SU-DHL-6 (cell line): ENCODE measurements at regions not wholly inside any gene's neighbourhood (a gene's known extent, or its start where the extent isn't known, plus 50 kb on each side); places are given as distances from the start of the nearest gene placed in this dataset.

Experiments used
- H2AFZ ChIP-seq: fragments of 200-600 bp; sonication (generic); 2 replicates; pipeline ENCODE4 v1.6.1; 2014; ENCODE audit warnings: low read depth, mild to moderate bottlenecking, moderate library complexity, mixed read lengths, antibody characterized with exemption, low read length; ENCODE audit not compliant: severe bottlenecking
- H3F3A ChIP-seq: fragments of 200-600 bp; shearing (Covaris generic); 2 replicates; pipeline ENCODE4 v1.6.0; 2016; ENCODE audit warnings: antibody characterized with exemption, mild to moderate bottlenecking; ENCODE audit not compliant: insufficient read depth
- H3K27ac ChIP-seq: fragments of 200-600 bp; sonication (generic); 2 replicates; pipeline ENCODE4 v1.5.1; 2016; ENCODE audit warnings: low read depth, mild to moderate bottlenecking, low read length, moderate library complexity, mixed read lengths
- H3K27me3 ChIP-seq: fragments of 200-600 bp; sonication (generic), shearing (Covaris generic); 2 replicates; pipeline ENCODE4 v1.6.0; 2014; ENCODE audit warnings: mild to moderate bottlenecking, low read length
- H3K36me3 ChIP-seq: fragments of 200-600 bp; sonication (generic); 2 replicates; pipeline ENCODE4 v1.6.1; 2014; ENCODE audit warnings: mild to moderate bottlenecking, low read length, mixed read lengths
- H3K4me2 ChIP-seq: fragments of 300-600, 200-600 bp; shearing (Covaris generic), sonication (generic); 2 replicates; pipeline ENCODE4 v1.6.0; 2014; ENCODE audit warnings: low read length, low read depth, mild to moderate bottlenecking; ENCODE audit not compliant: poor library complexity, severe bottlenecking
- H3K4me3 ChIP-seq: fragments of 200-600 bp; sonication (generic); 2 replicates; pipeline ENCODE4 v1.5.1; 2014; ENCODE audit warnings: antibody characterized with exemption, low read length, mild to moderate bottlenecking, mixed read lengths; ENCODE audit not compliant: insufficient read depth, poor library complexity, severe bottlenecking
- H3K79me2 ChIP-seq: fragments of 200-600 bp; sonication (generic); 2 replicates; pipeline ENCODE4 v1.6.1; 2014; ENCODE audit warnings: mild to moderate bottlenecking, low read length, moderate library complexity; ENCODE audit not compliant: insufficient read depth
- H3K9ac ChIP-seq: fragments of 200-600 bp; sonication (generic); 2 replicates; pipeline ENCODE4 v1.7.0; 2014; ENCODE audit warnings: mild to moderate bottlenecking, low read length
- H3K9me2 ChIP-seq: fragments of 200-600 bp; sonication (generic); replicated peaks from 2 replicates; pipeline ENCODE4 v1.6.1; 2014; ENCODE audit warnings: low read length; ENCODE audit not compliant: insufficient read depth
- H3K9me3 ChIP-seq: fragments of 200-600 bp; sonication (generic); 2 replicates; pipeline ENCODE4 v1.6.1; 2014; ENCODE audit warnings: low read length, mixed read lengths; ENCODE audit not compliant: insufficient read depth
- H4K20me1 ChIP-seq: fragments of 200-600 bp; sonication (generic); 2 replicates; pipeline ENCODE4 v1.6.1; 2014; ENCODE audit warnings: low read depth, mild to moderate bottlenecking, antibody characterized with exemption, low read length, moderate library complexity, mixed read lengths
- CTCF ChIP-seq: fragments of 200-600 bp; sonication (generic); IDR thresholded peaks from one replicate; pipeline ENCODE4 v1.5.1; 2017; ENCODE audit warnings: antibody characterized with exemption, mild to moderate bottlenecking, low read length, moderate library complexity; ENCODE audit not compliant: insufficient read depth, poor library complexity, severe bottlenecking
- EZH2phosphoT487 ChIP-seq: fragments of 200-600 bp; sonication (generic), shearing (Covaris generic); conservative IDR thresholded peaks from 2 replicates; pipeline ENCODE4 v1.6.1; 2018; ENCODE audit warnings: mild to moderate bottlenecking, antibody characterized with exemption, low read length, moderate library complexity, mixed read lengths

GRCh38 chr20:51916244-51916643, 113.9 kb upstream of the SALL4 start:
- Histone ChIP-seq H3K9me2 (no peaks in the 10 kb centered on the region), H3K4me2 (no peak overlapping the region), H3K36me3 (no peaks in the 10 kb centered on the region), H3K27ac (no peak overlapping the region), H2AFZ (no peak overlapping the region), H3K9me3 (no peaks in the 10 kb centered on the region), H4K20me1 (no peaks in the 10 kb centered on the region), H3K4me3 (no peak overlapping the region), H3K27me3 (no peaks in the 10 kb centered on the region), H3K79me2 (no peaks in the 10 kb centered on the region), H3F3A (no peaks in the 10 kb centered on the region), H3K9ac (no peak overlapping the region)
- TF ChIP-seq CTCF: no peak
- TF ChIP-seq EZH2phosphoT487: no peak

GRCh38 chr20:51914758-51915157, 112.4 kb upstream of the SALL4 start:
- Histone ChIP-seq H3K27me3 (no peaks in the 10 kb centered on the region), H3K79me2 (no peaks in the 10 kb centered on the region), H3K9ac (no peak overlapping the region), H2AFZ (no peak overlapping the region), H3K9me2 (no peaks in the 10 kb centered on the region), H3K4me2 (no peak overlapping the region), H3K4me3 (no peak overlapping the region), H3K36me3 (no peaks in the 10 kb centered on the region), H4K20me1 (no peaks in the 10 kb centered on the region), H3K27ac (no peak overlapping the region), H3K9me3 (no peaks in the 10 kb centered on the region), H3F3A (no peaks in the 10 kb centered on the region)
- no peak for TF ChIP-seq CTCF

- Histone ChIP-seq H3K36me3 (no peaks in the 10 kb centered on the region), H2AFZ (no peak overlapping the region), H3K4me3 (no peak overlapping the region), H3K79me2 (no peaks in the 10 kb centered on the region), H3K9me2 (no peaks in the 10 kb centered on the region), H3F3A (no peaks in the 10 kb centered on the region), H3K27ac (no peak overlapping the region), H4K20me1 (no peaks in the 10 kb centered on the region), H3K27me3 (no peaks in the 10 kb centered on the region), H3K9ac (no peak overlapping the region), H3K9me3 (no peaks in the 10 kb centered on the region), H3K4me2 (no peak overlapping the region)
- TF ChIP-seq EZH2phosphoT487: no peak
- TF ChIP-seq CTCF: no peak
These were observed 108.2 kb upstream of the SALL4 start for GRCh38 chr20:51910321-51911050.
